H1 (cell line): ENCODE measurements at regions not wholly inside any gene's neighbourhood (a gene's known extent, or its start where the extent isn't known, plus 50 kb on each side); places are given as distances from the start of the nearest gene placed in this dataset.

Experiments
- EZH2 ChIP-seq: fragments of 200-600 bp; sonication (generic); IDR thresholded peaks from 2 replicates; pipeline ENCODE4 v1.7.1; 2012; ENCODE audit warnings: low read depth, mild to moderate bottlenecking, moderate library complexity, low read length, inconsistent platforms; ENCODE audit not compliant: severe bottlenecking
- HDAC2 ChIP-seq, 2 experiments: fragments of 300-600 bp in 1 of 2; sonication (generic) in 1 of 2; IDR thresholded peaks; 2 replicates each; pipeline ENCODE4 v1.6.1; 2011 to 2012; ENCODE audit warnings: low read depth in 2 of 2, low read length in 2 of 2, mild to moderate bottlenecking in 2 of 2, moderate library complexity in 2 of 2, borderline replicate concordance in 1 of 2, inconsistent platforms in 1 of 2
- PHF8 ChIP-seq: fragments of 200-600 bp; sonication (generic); conservative IDR thresholded peaks from 2 replicates; pipeline ENCODE4 v1.7.1; 2012; ENCODE audit warnings: low read depth, mild to moderate bottlenecking, inconsistent platforms, low read length, moderate library complexity
- POLR2AphosphoS5 ChIP-seq: IDR thresholded peaks from 2 replicates; pipeline ENCODE4 v1.6.1; 2011; ENCODE audit warnings: low read depth, low read length
- SP1 ChIP-seq: IDR thresholded peaks from 2 replicates; pipeline ENCODE4 v1.6.1; 2011; ENCODE audit warnings: low read depth, low read length
- TAF7 ChIP-seq: optimal IDR thresholded peaks from 2 replicates; pipeline ENCODE3; 2011; ENCODE audit warnings: low read depth, mild to moderate bottlenecking, inconsistent platforms, low read length, moderate library complexity, borderline replicate concordance
- TBP ChIP-seq: IDR thresholded peaks from 2 replicates; pipeline ENCODE4 v1.6.1; 2011; ENCODE audit warnings: low read depth, low read length, improper control_type of control experiment
- TEAD4 ChIP-seq: IDR thresholded peaks from 2 replicates; pipeline ENCODE4 v1.6.1; 2012; ENCODE audit warnings: low read depth, low read length, inconsistent platforms, mixed read lengths

DNA sequence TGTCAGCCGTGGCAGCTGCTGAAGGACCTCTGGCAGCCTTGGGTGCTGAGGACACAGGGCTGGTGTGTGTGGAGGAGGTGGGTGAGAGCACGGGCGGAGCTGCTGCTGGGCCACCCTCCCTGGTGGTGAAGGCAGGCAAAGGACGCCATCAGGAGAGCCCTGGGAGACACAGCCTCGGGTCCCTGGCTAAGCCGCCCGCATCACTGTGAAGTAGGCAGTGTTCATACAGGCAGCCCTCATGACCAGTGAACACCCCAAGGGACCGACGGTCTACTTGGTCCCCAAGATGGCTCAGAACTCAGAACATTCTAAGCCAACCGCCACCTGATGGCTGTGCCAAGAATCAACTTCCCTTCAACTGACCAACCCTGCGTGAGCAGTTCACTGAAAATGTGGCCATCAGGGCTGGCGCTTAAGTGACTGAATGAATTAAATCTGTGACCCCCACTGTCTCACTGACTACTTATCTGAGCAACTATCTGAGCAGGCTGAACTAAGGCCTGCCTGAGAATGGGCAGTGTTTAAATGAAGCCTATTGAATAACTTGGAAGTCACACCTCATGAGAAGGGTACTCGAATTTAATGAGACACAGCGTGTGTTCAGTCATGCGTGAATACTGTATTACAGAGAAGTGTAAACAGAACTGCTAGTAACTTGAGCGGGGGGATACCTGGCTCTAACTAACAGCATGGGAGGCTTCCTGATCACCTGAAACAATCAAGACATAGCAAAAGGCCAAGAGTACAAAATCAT is 54.7 kb upstream of the SIMC1 start (continued):
- TF ChIP-seq POLR2AphosphoS5 (no peak), SP1 (no peak), PHF8 (no peak), EZH2 (no peak), TBP (no peak), TEAD4 (no peak), TAF7 (no peak), HDAC2 (IDR thresholded peaks at IDR 0.05; ENCODE audit: borderline replicate concordance in 1 of 2, low read depth in 2 of 2, low read length in 2 of 2) (no peak)
